ENCODE measurements at regions not wholly inside any gene's neighbourhood (a gene's known extent, or its start where the extent isn't known, plus 50 kb on each side); places are given as distances from the start of the nearest gene placed in this dataset.

DNA sequence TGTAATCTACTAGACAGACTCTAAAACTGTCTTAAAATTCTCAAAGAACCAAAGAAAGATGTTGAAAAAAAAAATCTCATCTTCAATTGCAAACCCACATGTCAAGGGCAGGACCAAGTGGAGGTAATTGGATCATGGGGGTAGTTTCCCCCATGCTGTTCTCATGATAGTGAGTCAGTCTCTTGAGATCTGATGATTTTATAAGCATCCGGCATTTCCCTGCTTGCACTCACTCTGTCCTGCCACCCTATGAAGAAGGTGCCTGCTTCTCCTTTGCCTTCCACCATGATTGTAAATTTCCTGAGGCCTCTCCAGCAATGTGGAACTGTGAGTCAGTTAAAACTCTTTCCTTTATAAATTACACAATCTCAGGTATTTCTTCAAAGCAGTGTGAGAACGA lies 257.0 kb downstream of the HHIPL2 start:
- intact Hi-C loops (cut with DNase I), result no loop called here
- 86% methylated on average over 2 of the region's 2 CpGs for WGBS

DNA sequence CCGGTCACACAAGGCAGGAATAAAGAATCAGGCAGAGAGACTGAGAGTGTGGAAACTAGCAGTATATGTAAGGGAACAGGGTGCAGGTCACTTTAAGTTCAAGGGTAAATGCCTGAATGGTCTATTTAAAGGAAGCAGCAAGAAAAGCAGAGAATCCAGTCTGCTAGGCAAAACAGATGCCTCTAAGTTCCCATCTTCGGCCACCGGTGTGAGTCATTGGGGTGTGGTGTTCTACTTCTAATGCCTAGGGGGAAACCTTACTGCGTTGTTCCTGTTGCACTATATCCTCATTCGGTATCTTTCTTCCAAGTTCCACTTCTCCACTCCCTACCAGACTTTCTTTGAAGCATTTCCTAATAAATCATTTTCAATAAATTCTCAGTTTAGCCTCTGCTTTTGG lies 259.9 kb downstream of the HHIPL2 start:
- H3K9me3 ChIP-seq, result no peaks in the 10 kb centered on the region
- no peak for TF ChIP-seq POLR2A (IDR thresholded peaks at IDR 0.05)
- TF ChIP-seq POLR2AphosphoS5 (IDR thresholded peaks at IDR 0.05), result no peak
- TF ChIP-seq, protein P1, sequence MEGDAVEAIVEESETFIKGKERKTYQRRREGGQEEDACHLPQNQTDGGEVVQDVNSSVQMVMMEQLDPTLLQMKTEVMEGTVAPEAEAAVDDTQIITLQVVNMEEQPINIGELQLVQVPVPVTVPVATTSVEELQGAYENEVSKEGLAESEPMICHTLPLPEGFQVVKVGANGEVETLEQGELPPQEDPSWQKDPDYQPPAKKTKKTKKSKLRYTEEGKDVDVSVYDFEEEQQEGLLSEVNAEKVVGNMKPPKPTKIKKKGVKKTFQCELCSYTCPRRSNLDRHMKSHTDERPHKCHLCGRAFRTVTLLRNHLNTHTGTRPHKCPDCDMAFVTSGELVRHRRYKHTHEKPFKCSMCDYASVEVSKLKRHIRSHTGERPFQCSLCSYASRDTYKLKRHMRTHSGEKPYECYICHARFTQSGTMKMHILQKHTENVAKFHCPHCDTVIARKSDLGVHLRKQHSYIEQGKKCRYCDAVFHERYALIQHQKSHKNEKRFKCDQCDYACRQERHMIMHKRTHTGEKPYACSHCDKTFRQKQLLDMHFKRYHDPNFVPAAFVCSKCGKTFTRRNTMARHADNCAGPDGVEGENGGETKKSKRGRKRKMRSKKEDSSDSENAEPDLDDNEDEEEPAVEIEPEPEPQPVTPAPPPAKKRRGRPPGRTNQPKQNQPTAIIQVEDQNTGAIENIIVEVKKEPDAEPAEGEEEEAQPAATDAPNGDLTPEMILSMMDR (IDR thresholded peaks at IDR 0.05), result no peak
- H3K36me3 ChIP-seq, result no peaks in the 10 kb centered on the region
- no peaks in the 10 kb centered on the region for H3K27me3 ChIP-seq (replicated peaks; ENCODE audit: insufficient read depth)
- H3K4me1 ChIP-seq (replicated peaks), result no peaks in the 10 kb centered on the region
- H3K4me3 ChIP-seq, result no peak overlapping the region
- DNase-seq (ENCODE audit: low spot score), result no peak
- no peak overlapping the region for H3K27ac ChIP-seq
- intact Hi-C loops (cut with DNase I), result no loop called here
- 67% methylated on average over 5 of the region's 5 CpGs for WGBS

More for the DNA sequence above, 257.0 kb downstream of the HHIPL2 start:
- no peak for DNase-seq (ENCODE audit: low spot score)
- H3K9me3 ChIP-seq, result no peaks in the 10 kb centered on the region
- no peaks in the 10 kb centered on the region for H3K36me3 ChIP-seq
- no peak overlapping the region for H3K4me3 ChIP-seq
- TF ChIP-seq POLR2AphosphoS5 (IDR thresholded peaks at IDR 0.05), result no peak
- no peak for TF ChIP-seq POLR2A (IDR thresholded peaks at IDR 0.05)
- TF ChIP-seq, protein P1 (IDR thresholded peaks at IDR 0.05), result no peak
- no peaks in the 10 kb centered on the region for H3K27me3 ChIP-seq (replicated peaks; ENCODE audit: insufficient read depth)
- H3K27ac ChIP-seq, result no peak overlapping the region
- no peaks in the 10 kb centered on the region for H3K4me1 ChIP-seq (replicated peaks)

DNA sequence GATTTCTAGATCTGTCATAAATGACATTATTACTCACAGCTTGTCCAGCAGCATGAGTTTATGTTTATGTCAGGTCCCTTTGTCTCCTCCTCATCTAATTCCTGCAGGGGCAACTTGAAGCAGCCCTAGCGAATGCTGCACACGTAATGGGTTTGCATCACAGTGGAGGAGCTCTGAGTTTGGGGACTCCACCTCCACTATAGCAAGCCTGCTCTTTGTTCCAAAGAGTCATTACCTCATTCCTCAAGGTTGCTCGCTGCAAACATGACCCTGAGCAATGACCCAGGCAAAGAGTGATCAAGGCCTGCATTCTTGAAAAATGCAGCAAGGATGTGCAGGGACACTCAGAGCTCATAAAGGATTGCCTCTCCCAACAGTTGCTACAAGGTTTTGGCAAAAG lies 261.9 kb downstream of the HHIPL2 start:
- no peaks in the 10 kb centered on the region for H3K9me3 ChIP-seq
- no peak for DNase-seq (ENCODE audit: low spot score)
- no peaks in the 10 kb centered on the region for H3K4me1 ChIP-seq (replicated peaks)
- H3K27ac ChIP-seq, result no peak overlapping the region
- no peak overlapping the region for H3K4me3 ChIP-seq
- TF ChIP-seq, protein P1 (IDR thresholded peaks at IDR 0.05), result no peak
- intact Hi-C loops (cut with DNase I), result no loop called here
- no peaks in the 10 kb centered on the region for H3K27me3 ChIP-seq (replicated peaks; ENCODE audit: insufficient read depth)
- WGBS, result 69% methylated on average over 3 of the region's 3 CpGs
- H3K36me3 ChIP-seq, result no peaks in the 10 kb centered on the region

DNA sequence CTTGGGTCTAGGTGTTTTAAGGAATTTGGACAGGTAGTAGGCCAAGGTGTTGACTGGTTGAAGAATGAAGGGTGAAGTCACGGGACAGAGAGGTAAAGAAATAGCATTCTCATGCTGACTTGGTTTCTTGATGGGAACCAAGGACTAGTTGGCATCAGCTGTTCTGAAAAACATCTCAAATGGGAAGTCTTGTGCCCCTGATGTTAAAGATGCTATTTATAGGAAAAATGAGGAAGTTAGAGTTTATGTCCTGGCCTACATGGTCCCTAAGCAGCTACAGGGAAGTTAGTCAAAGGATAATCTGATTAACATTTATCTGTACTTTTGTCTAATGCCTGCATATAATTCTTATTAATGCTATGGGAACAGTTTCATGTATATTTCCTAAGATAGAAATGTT lies 262.4 kb downstream of the HHIPL2 start:
- intact Hi-C loops (cut with DNase I), result no loop called here
- no peak overlapping the region for H3K27ac ChIP-seq

DNA sequence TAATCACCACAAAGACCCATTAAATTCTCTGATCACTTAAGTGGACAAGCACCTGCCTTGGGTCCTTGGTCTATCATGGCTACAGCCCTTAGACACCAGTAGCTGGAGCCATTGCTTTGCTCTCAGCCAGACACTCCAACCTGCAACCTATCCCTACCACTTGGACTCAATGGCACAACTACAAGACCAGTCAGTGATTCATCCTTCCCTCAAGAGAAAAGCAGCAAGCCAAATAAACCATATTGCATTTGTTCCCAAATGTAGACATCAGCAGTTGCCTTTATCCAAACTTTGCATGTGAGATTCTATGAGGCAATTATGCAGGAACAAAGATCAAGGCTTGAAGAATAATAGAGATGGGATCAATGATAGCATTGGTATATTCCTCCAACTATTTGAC lies 263.4 kb downstream of the HHIPL2 start:
- no peak overlapping the region for H3K27ac ChIP-seq
- H3K36me3 ChIP-seq, result no peaks in the 10 kb centered on the region
- no peaks in the 10 kb centered on the region for H3K4me1 ChIP-seq (replicated peaks)
- TF ChIP-seq POLR2AphosphoS5 (IDR thresholded peaks at IDR 0.05) (no peak), POLR2A (IDR thresholded peaks at IDR 0.05) (no peak)
- TF ChIP-seq, protein P1 (IDR thresholded peaks at IDR 0.05), result no peak
- no peak for DNase-seq (ENCODE audit: low spot score)
- H3K9me3 ChIP-seq, result no peaks in the 10 kb centered on the region
- H3K27me3 ChIP-seq (replicated peaks; ENCODE audit: insufficient read depth), result no peaks in the 10 kb centered on the region
- intact Hi-C loops (cut with DNase I), result no loop called here
- H3K4me3 ChIP-seq, result no peak overlapping the region

More for the DNA sequence above, 262.4 kb downstream of the HHIPL2 start:
- no peak overlapping the region for H3K4me3 ChIP-seq
- WGBS, result 79% methylated on average over 1 of the region's 1 CpG
- no peak for DNase-seq (ENCODE audit: low spot score)
- no peaks in the 10 kb centered on the region for H3K27me3 ChIP-seq (replicated peaks; ENCODE audit: insufficient read depth)
- no peaks in the 10 kb centered on the region for H3K4me1 ChIP-seq (replicated peaks)
- no peaks in the 10 kb centered on the region for H3K36me3 ChIP-seq
- no peaks in the 10 kb centered on the region for H3K9me3 ChIP-seq
- TF ChIP-seq POLR2A (IDR thresholded peaks at IDR 0.05) (no peak), POLR2AphosphoS5 (IDR thresholded peaks at IDR 0.05) (no peak)
- TF ChIP-seq, protein P1 (IDR thresholded peaks at IDR 0.05), result no peak

Measured in prostate gland (tissue), 2 donors.